SK-N-SH (cell line): ENCODE measurements at regions not wholly inside any gene's neighbourhood (a gene's known extent, or its start where the extent isn't known, plus 50 kb on each side); places are given as distances from the start of the nearest gene placed in this dataset.

Source experiments
- CTCF ChIA-PET: fragments of 300-600, 350-600 bp; formaldehyde crosslinking; extraction: SDS; loops from one replicate; lab custom pipeline; 2021; lab: Yijun Ruan, JAX
- POLR2A ChIA-PET: fragments of 350-600 bp; sonication (Branson Sonifier 250); formaldehyde crosslinking; extraction: SDS; loops from one replicate; lab custom pipeline; 2020; ENCODE audit warnings: antibody characterized with exemption, inconsistent platforms; lab: Yijun Ruan, JAX
- DNase-seq: peaks from one replicate; pipeline ENCODE4 v3.0.0; 2012
- H2AFZ ChIP-seq: fragments of 200-600 bp; sonication (generic); 2 replicates; pipeline ENCODE4 v1.8.1; 2016; ENCODE audit warnings: antibody characterized with exemption, mild to moderate bottlenecking, low read depth
- H3F3A ChIP-seq: fragments of 200-600 bp; sonication (generic); replicated peaks from 2 replicates; pipeline ENCODE3; 2016; ENCODE audit warnings: antibody characterized with exemption, mild to moderate bottlenecking; ENCODE audit not compliant: insufficient read depth
- H3K27ac ChIP-seq, 2 experiments: fragments of 200-500 bp in 1 of 2; fragments of 200-600 bp in 1 of 2; sonication (Bioruptor generic) in 1 of 2; sonication (generic), shearing (Covaris generic) in 1 of 2; 2 replicates each; pipeline versions ENCODE4 v1.5.1 to v1.6.1; 2014 to 2016; ENCODE audit warnings: low read depth in 2 of 2, inconsistent platforms in 1 of 2, low read length in 1 of 2, mild to moderate bottlenecking in 1 of 2, mixed read lengths in 1 of 2
- H3K27me3 ChIP-seq: fragments of 200-600 bp; sonication (generic), shearing (Covaris generic); 2 replicates; pipeline ENCODE4 v1.6.1; 2016; ENCODE audit warnings: mixed run types; ENCODE audit not compliant: insufficient read depth
- H3K36me3 ChIP-seq, 2 experiments: fragments of 200-500 bp in 1 of 2; fragments of 200-600 bp in 1 of 2; sonication (Bioruptor generic) in 1 of 2; sonication (generic) in 1 of 2; replicated peaks in 1 of 2; 2 replicates each; pipeline versions ENCODE3 to v1.5.1; 2014 to 2016; ENCODE audit warnings: low read length in 1 of 2, mild to moderate bottlenecking in 1 of 2; ENCODE audit not compliant: insufficient read depth in 2 of 2, control insufficient read depth in 1 of 2
- H3K4me1 ChIP-seq, 2 experiments: fragments of 200-500 bp in 1 of 2; fragments of 200-600 bp in 1 of 2; sonication (Bioruptor generic) in 1 of 2; sonication (generic), shearing (Covaris generic) in 1 of 2; 2 replicates each; pipeline versions ENCODE4 v1.5.1 to v1.6.1; 2014 to 2016; ENCODE audit warnings: low read depth in 1 of 2, low read length in 1 of 2, mixed run types in 1 of 2; ENCODE audit not compliant: insufficient read depth in 2 of 2, control insufficient read depth in 1 of 2
- H3K4me2 ChIP-seq: fragments of 200-600 bp; sonication (generic), shearing (Covaris generic); 2 replicates; pipeline ENCODE4 v1.6.1; 2017; ENCODE audit warnings: mixed run types
- H3K4me3 ChIP-seq, 2 experiments: fragments of 200-500 bp in 1 of 2; fragments of 200-600 bp in 1 of 2; sonication (Bioruptor generic) in 1 of 2; sonication (generic), shearing (Covaris generic) in 1 of 2; 2 replicates each; pipeline versions ENCODE4 v1.5.1 to v1.8.1; 2014 to 2016; ENCODE audit warnings: low read depth in 2 of 2, inconsistent platforms in 1 of 2, low read length in 1 of 2, mild to moderate bottlenecking in 1 of 2, mixed read lengths in 1 of 2, moderate library complexity in 1 of 2
- H3K79me2 ChIP-seq: fragments of 200-600 bp; sonication (generic); 2 replicates; pipeline ENCODE4 v1.8.1; 2017; ENCODE audit warnings: mild to moderate bottlenecking; ENCODE audit not compliant: insufficient read depth
- H3K9ac ChIP-seq: fragments of 200-600 bp; sonication (generic); 2 replicates; pipeline ENCODE4 v1.6.1; 2017; ENCODE audit warnings: mixed run types
- H3K9me2 ChIP-seq: fragments of 200-600 bp; sonication (generic); 2 replicates; pipeline ENCODE4 v1.6.1; 2017; ENCODE audit warnings: mixed run types
- H3K9me3 ChIP-seq: fragments of 200-600 bp; sonication (generic); 2 replicates; pipeline ENCODE4 v1.6.1; 2017; ENCODE audit warnings: mixed run types, mild to moderate bottlenecking, moderate library complexity
- H4K20me1 ChIP-seq: fragments of 200-600 bp; sonication (generic); 2 replicates; pipeline ENCODE4 v1.6.1; 2017; ENCODE audit warnings: mild to moderate bottlenecking, mixed run types; ENCODE audit not compliant: insufficient read depth
- CTCF ChIP-seq: fragments of 200-600 bp; sonication (generic); IDR thresholded peaks from 2 replicates; pipeline ENCODE4 v1.6.1; 2017; ENCODE audit warnings: antibody characterized with exemption, mild to moderate bottlenecking, moderate library complexity
- ELF1 ChIP-seq: IDR thresholded peaks from 2 replicates; pipeline ENCODE4 v1.4.0; 2012
- EZH2phosphoT487 ChIP-seq: fragments of 200-600 bp; sonication (generic); IDR thresholded peaks from 2 replicates; pipeline ENCODE4 v1.6.1; 2017; ENCODE audit warnings: low read depth, mixed run types, mild to moderate bottlenecking, antibody characterized with exemption, moderate library complexity, borderline replicate concordance
- FOSL2 ChIP-seq: IDR thresholded peaks from 2 replicates; pipeline ENCODE4 v1.4.0; 2012; ENCODE audit warnings: low read depth, mild to moderate bottlenecking, moderate library complexity, borderline replicate concordance
- GABPA ChIP-seq: IDR thresholded peaks from 2 replicates; pipeline ENCODE4 v1.4.0; 2012; ENCODE audit warnings: low read depth, mild to moderate bottlenecking
- MXI1 ChIP-seq: IDR thresholded peaks from 2 replicates; pipeline ENCODE4 v1.6.1; 2012; ENCODE audit warnings: mild to moderate bottlenecking, low read depth, low read length, improper control_type of control experiment
- RAD21 ChIP-seq: IDR thresholded peaks from 2 replicates; pipeline ENCODE4 v1.6.1; 2012; ENCODE audit warnings: mild to moderate bottlenecking, low read length
- REST ChIP-seq: IDR thresholded peaks from 2 replicates; pipeline ENCODE4 v1.6.1; 2012; ENCODE audit warnings: mild to moderate bottlenecking, low read depth, low read length, moderate library complexity
- TCF12 ChIP-seq: IDR thresholded peaks from 2 replicates; pipeline ENCODE4 v1.4.0; 2012
- TEAD4 ChIP-seq: IDR thresholded peaks from 2 replicates; pipeline ENCODE4 v1.4.0; 2012; ENCODE audit warnings: mild to moderate bottlenecking, borderline replicate concordance; ENCODE audit not compliant: insufficient read depth
- YY1 ChIP-seq: IDR thresholded peaks from 2 replicates; pipeline ENCODE4 v1.4.0; 2012; ENCODE audit warnings: low read depth, mild to moderate bottlenecking
- TF ChIP-seq, protein P1 (sequence below): fragments of 150-350 bp; IDR thresholded peaks from 2 replicates; pipeline ENCODE4 v1.6.1; 2016; ENCODE audit warnings: mild to moderate bottlenecking, low read depth, low read length

- no peaks in the 10 kb centered on the region for H3K27me3 ChIP-seq
- no peaks in the 10 kb centered on the region for H4K20me1 ChIP-seq
- no peak for TF ChIP-seq RAD21
- TF ChIP-seq, protein P1, sequence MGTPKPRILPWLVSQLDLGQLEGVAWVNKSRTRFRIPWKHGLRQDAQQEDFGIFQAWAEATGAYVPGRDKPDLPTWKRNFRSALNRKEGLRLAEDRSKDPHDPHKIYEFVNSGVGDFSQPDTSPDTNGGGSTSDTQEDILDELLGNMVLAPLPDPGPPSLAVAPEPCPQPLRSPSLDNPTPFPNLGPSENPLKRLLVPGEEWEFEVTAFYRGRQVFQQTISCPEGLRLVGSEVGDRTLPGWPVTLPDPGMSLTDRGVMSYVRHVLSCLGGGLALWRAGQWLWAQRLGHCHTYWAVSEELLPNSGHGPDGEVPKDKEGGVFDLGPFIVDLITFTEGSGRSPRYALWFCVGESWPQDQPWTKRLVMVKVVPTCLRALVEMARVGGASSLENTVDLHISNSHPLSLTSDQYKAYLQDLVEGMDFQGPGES = no peak
- TF ChIP-seq TEAD4 = no peak
- TF ChIP-seq ELF1 = no peak
- no peak for TF ChIP-seq CTCF
- no peak for TF ChIP-seq GABPA
- no peak for TF ChIP-seq MXI1
- TF ChIP-seq EZH2phosphoT487 = no peak
- no peak for TF ChIP-seq TCF12
- no peak for TF ChIP-seq REST
- no peak for TF ChIP-seq YY1
- no peak for TF ChIP-seq FOSL2
- H3K4me1 ChIP-seq = no peaks in the 10 kb centered on the region; a peak in 1 of 4 replicates
- H3K9me2 ChIP-seq = no peaks in the 10 kb centered on the region
- no peak overlapping the region for H3K27ac ChIP-seq
- H3K9ac ChIP-seq = no peak overlapping the region
- no peaks in the 10 kb centered on the region for H3K79me2 ChIP-seq
- ChIA-PET POLR2A (no interaction called here), CTCF (interaction anchor here (1.1 kb wide), 1 partner anchor 13 kb away, joined by 3 read pairs; no protein-coding TSS in a partner anchor)
- no peak overlapping the region for H2AFZ ChIP-seq
- H3K4me3 ChIP-seq = no peak overlapping the region
- no peak for DNase-seq
- H3K36me3 ChIP-seq = no peaks in the 10 kb centered on the region
- no peaks in the 10 kb centered on the region for H3K9me3 ChIP-seq
- H3K4me2 ChIP-seq = no peak overlapping the region
- H3F3A ChIP-seq = no peaks in the 10 kb centered on the region
Observed at GRCh38 chr10:106500925-106501525, 663.5 kb downstream of the SORCS1 start.
